GM20000 (cell line): ENCODE measurements at regions not wholly inside any gene's neighbourhood (a gene's known extent, or its start where the extent isn't known, plus 50 kb on each side); places are given as distances from the start of the nearest gene placed in this dataset.

Source experiments
- DNase-seq: peaks from one replicate; pipeline ENCODE4 v3.0.0; 2012; ENCODE audit warnings: low spot score
- TF ChIP-seq, protein P1 (sequence below): IDR thresholded peaks from 2 replicates; pipeline ENCODE4 v1.5.1; 2012; ENCODE audit warnings: mild to moderate bottlenecking, control low read depth; ENCODE audit errors: extremely low read depth, missing control alignments

DNA sequence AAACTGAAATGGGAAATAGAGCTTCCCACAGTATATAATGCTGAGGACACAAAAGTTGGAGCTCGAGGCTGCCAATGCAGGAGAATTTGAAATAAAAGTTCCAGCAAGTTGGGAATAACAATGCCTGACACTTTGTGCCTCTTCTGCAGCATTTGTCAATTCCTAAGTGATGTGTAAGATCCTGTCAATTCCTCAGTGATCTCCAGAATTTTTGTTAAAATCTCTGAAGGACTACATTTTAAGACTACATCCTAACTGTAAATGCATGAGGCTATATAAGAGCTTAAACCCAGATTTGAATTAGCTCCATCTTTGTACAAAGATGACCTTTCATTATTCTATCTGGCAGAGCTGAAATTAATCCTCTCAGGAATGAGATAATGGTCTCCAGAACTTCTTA is 208.2 kb downstream of the COL12A1 start:
- DNase-seq: no peak
- TF ChIP-seq, protein P1, sequence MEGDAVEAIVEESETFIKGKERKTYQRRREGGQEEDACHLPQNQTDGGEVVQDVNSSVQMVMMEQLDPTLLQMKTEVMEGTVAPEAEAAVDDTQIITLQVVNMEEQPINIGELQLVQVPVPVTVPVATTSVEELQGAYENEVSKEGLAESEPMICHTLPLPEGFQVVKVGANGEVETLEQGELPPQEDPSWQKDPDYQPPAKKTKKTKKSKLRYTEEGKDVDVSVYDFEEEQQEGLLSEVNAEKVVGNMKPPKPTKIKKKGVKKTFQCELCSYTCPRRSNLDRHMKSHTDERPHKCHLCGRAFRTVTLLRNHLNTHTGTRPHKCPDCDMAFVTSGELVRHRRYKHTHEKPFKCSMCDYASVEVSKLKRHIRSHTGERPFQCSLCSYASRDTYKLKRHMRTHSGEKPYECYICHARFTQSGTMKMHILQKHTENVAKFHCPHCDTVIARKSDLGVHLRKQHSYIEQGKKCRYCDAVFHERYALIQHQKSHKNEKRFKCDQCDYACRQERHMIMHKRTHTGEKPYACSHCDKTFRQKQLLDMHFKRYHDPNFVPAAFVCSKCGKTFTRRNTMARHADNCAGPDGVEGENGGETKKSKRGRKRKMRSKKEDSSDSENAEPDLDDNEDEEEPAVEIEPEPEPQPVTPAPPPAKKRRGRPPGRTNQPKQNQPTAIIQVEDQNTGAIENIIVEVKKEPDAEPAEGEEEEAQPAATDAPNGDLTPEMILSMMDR: no peak

DNA sequence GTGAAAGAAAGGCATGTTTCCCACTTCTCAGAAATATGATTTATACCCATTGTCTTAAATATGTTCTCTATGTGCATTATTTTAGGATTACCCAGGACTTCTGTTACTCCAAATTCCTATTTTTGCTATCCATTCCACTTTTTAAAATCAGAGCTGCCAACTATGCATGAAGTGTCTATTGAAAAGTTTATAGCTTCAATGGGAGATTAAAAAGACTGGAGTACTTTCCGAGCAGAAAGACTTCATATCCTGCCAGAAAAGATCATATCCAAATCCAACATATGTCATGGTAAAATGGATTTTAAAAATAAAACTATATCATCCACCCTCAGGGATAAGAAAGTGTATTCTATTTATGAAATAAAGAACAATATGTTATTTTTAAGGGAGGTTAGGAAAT is 212.7 kb downstream of the COL12A1 start:
- DNase-seq: no peak
- TF ChIP-seq, protein P1: no peak

DNA sequence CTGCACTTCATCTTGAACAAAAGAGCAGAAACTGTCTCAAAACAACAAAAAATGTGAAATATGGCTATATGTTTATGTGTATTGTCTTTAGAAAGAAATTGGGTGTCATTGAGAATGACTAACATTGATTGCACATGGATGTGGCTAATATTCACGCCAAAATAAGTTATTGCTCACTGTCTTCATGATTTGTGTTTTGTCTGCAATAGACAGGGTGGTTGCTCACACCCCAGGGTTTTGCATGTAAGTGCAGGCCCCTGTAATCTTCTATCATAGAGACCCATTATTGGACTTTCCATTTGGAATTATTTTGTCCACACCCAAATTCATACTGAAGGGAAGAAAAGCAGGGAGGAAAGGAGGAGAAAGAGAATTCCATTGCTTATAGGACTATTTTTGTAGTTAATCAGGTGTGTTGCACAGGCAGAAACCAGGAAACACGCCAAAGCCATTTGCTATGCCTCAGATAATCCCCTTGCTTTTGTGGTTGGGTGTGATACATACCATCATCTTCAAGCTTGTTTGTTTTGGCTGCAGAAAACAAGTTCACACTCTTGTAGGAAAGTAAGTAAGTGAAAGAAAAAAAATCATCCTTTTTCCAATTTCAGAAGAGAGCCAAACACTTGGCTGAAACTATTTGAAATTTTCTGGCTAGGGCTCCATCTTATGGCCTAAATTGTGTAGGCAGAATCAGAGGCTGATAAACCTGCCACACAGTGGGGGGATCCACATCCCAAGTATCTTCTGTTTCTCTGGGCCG is 214.1 kb downstream of the COL12A1 start:
- TF ChIP-seq, protein P1: no peak
- no peak for DNase-seq

DNA sequence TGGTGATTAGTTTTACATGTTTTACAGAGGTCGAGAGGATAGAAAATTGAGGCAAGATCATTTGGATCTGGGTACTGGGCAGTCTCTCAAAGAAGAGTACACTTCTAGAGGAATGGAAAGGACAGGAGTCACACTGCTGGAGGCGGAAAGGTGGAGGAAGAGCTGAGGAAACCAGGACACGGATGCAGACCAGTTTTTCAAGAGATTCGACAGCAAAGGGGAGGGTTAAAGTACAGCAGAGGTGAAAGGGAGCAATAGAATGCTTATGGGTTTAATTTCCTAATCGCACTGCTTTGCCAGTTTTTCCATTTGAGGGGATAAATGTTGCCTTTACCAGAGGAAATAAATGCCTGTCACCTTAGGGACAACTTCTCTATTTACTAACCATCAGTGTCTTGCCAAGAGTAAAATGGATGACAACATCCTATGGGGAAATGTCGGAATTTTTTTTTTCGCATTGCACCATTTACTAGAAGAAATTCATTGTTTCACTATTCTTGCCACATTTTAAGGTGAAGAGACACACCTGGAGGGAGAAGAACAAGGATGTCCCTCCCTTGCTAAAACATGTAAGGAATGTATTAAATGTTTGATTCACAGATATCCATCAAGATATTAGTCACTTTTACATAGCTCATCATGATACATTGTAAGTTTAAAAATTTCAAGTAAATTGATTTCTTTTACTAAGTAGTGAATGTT is 226.6 kb downstream of the COL12A1 start:
- TF ChIP-seq, protein P1: no peak
- DNase-seq: no peak

DNA sequence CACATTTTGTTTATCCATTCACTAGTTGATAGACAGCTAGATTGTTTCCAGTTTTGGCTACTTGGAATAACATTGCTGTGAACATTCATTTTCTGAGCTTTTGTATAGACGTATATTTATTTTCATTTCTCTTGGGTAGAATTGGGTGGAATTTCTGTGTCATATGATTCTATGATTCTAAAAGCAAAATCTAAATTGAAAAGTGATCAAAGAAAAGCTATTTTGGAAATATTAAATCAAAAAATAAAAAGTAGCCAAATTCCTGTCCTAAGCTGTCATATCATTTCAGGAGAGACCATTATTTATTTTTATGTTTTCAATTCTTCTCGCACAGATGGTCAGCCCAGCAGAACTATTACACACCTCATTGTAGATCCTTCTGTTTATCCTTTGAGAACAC is 229.2 kb downstream of the COL12A1 start:
- TF ChIP-seq, protein P1: no peak

DNA sequence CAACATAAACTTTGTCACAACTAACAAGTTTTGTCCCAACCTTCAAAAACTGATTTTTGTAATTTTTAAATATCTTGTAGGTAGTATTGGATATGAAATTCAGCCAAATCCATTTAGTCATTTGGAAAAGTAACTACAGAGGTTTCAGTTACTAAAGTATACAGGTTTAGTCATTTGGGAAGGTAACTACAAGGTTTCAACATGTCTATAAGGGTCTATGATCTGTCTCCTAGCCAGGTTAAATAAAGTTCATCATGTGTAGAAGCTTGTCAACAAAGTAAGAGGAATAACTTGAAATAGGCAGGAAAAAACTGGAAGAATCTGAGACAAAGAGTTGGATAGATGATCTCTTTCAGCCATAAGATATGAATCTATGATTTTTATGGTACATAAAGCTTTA is 229.8 kb downstream of the COL12A1 start:
- no peak for DNase-seq
- TF ChIP-seq, protein P1: no peak

More for the DNA sequence above, 229.2 kb downstream of the COL12A1 start:
- DNase-seq: no peak

DNA sequence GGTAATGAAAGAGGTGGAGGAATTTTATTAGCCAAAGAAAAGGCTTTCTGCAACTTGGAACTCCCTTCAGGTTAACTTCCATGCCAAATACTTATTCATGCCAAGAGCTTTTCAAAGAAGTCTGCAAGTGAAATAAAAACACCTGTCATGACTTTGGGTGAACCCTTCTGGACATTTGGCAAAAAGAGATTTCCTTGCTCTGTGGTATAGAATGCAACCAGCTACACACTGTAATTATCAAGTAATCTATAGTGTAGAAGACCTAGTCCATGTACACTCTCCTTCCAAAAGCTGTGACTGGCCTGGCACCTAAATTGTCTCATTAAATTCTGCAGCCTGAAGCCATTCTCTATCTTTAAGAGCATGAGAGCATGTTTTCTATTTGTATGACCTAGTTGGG is 232.3 kb downstream of the COL12A1 start:
- DNase-seq: no peak
- TF ChIP-seq, protein P1: no peak
